GM18867 (cell line): ENCODE measurements at regions not wholly inside any gene's neighbourhood (a gene's known extent, or its start where the extent isn't known, plus 50 kb on each side); places are given as distances from the start of the nearest gene placed in this dataset.

Experiments
- ATAC-seq: cut with Tn5 transposase; IDR thresholded peaks from one replicate; pipeline ENCODE4 v1.9.1; 2021; ENCODE audit warnings: mild to moderate bottlenecking, moderate library complexity; ENCODE audit not compliant: unreplicated experiment

- ATAC-seq: no peak
These were observed 101.0 kb upstream of the HS3ST1 start for GRCh38 chr4:11529625-11530201.

DNA sequence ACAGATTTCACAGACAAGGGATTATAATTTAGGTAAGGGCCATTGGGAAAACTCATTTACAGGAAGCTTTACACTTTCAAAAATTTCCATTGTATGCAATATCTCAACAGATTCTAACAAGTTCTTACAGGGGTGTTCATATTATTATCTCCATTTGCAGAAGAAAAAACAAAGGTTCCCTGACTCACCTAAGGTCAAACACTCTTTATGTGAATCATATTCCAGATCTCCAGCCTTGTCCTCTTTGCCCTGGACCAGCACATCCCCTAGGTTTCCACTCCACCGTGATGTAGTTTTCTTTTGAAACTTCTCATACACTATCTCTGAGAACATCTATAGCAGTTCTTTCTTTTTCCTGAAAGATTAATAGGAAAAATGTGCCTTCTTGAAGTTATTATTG, 96.4 kb upstream of the HS3ST1 start:
- no peak for ATAC-seq

- ATAC-seq: no peak
These were observed 90.1 kb upstream of the HS3ST1 start for GRCh38 chr4:11518754-11519153.

- ATAC-seq: no peak
These were observed 86.2 kb upstream of the HS3ST1 start for GRCh38 chr4:11514779-11515419.

GRCh38 chr4:11514003-11514402, 85.3 kb upstream of the HS3ST1 start:
- ATAC-seq: no peak

GRCh38 chr4:11512871-11513270, 84.2 kb upstream of the HS3ST1 start:
- ATAC-seq: no peak

- ATAC-seq: no peak
These were observed 82.6 kb upstream of the HS3ST1 start for GRCh38 chr4:11511321-11511720.

GRCh38 chr4:11507920-11508319, 79.2 kb upstream of the HS3ST1 start:
- no peak for ATAC-seq

DNA sequence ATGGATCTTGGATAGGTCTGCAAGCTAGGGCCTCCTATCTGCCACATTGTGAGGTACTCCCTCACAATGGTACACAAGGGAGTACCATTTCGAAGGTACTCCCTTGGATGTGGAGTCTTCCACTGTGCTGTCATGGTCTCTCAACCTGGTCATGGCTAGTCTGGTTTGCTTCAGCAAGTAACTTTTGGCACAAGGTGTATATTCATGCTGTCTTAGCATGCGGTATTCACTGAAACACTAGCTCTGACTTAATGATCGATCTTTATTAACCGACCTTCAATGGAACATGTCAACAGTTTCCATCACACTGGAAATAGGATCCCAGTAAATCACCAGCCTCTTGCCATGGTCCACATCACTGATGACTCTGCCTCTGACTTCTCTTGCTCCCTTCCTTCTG, 77.5 kb upstream of the HS3ST1 start:
- ATAC-seq: no peak

DNA sequence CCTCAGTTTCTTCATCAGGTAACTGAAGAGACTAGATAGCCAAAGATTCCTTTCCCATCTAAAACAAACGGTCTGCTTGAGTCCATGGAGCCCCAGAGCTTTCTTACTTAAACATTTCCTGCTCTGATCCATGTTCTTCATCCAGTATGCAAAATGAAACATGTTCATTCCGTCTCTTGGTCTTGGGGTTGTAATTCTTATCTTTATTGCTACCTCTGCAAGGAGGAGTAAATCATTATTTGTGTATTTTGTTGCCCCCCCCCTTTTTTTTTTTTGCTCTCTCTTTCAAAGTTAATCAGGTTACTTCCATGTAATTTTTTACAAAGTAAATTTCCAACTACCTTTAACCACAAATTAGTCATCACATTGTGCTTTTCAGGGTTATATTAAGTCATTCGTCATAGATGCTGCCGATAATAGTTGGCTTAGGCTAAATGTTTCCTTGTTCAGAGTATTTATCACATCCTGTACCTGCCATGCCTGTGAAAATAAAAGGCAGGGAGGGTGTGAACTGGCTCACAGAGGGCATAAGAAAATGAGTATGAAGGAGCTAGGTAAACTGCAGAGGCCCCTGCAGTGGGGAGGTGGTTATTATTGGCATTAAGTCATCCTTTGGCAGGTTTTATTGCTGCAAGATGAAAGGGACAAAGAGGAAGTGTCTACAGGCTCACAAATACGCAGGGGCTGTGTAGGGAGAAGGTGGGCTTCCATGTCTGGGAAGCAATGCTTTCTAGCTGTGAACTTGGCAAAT, 76.7 kb upstream of the HS3ST1 start:
- no peak for ATAC-seq

GRCh38 chr4:11503166-11503565, 74.5 kb upstream of the HS3ST1 start:
- ATAC-seq: no peak

DNA sequence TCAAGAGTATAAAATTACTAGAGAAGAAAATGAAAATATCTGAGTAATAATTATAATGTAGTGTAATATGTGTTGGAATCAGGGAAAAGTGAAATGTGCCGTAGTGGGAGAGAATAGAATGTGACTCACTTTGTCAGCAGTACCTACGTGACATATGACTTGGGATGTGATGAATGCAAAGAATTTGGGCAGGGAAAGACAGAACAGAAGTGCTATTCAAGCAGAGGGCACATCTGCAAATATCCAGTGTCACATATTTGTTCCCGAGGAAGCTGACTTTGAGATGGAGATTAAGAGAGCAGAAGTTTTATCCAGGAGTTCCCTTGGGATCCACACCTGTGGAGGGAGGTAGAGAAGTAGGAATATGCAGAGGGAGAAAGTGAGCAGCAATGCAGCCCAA, 69.3 kb upstream of the HS3ST1 start:
- ATAC-seq: no peak

- no peak for ATAC-seq
These were observed 68.6 kb upstream of the HS3ST1 start for GRCh38 chr4:11497212-11497806.

GRCh38 chr4:11496351-11496829, 67.7 kb upstream of the HS3ST1 start:
- ATAC-seq: no peak

DNA sequence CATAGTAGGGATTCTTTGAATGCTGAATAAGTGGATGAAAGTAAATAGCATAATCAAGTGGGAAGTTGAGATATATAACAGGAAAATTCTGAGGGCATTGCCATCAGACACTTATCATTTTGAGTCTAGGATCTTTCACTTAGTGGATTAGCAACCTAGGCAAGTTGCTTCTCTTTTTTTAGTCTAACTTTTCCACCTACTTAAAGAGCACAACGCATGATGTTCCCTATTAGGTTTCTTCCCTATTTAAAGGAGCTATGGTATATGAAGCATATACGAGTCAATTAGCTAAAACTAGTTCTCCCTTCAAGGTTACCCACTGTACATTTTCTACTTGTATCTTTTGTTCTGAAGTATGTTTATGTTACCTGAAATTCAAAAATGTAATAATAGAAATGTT, 67.1 kb upstream of the HS3ST1 start:
- no peak for ATAC-seq

- no peak for ATAC-seq
These were observed 66.6 kb upstream of the HS3ST1 start for GRCh38 chr4:11495291-11495690.

GRCh38 chr4:11494232-11494631, 65.5 kb upstream of the HS3ST1 start:
- ATAC-seq: no peak

GRCh38 chr4:11489453-11490083, 60.9 kb upstream of the HS3ST1 start:
- ATAC-seq: peak; percentile 76

GRCh38 chr4:11488657-11489452, 60.2 kb upstream of the HS3ST1 start:
- peak; percentile 49 for ATAC-seq

GRCh38 chr4:11487868-11488544, 59.3 kb upstream of the HS3ST1 start:
- no peak for ATAC-seq
